HepG2 (cell line): ENCODE measurements at regions not wholly inside any gene's neighbourhood (a gene's known extent, or its start where the extent isn't known, plus 50 kb on each side); places are given as distances from the start of the nearest gene placed in this dataset.

ENCODE experiments used
- ATAC-seq: fragments of 200-7000 bp; cut with Tn5 transposase; 3 replicates; pipeline ENCODE4 v1.9.1; 2020; ENCODE audit warnings: mild to moderate bottlenecking, moderate library complexity
- BruUV-seq: library from RNA; stranded (reverse); fragments of 400-500 nt; replicated peaks from 2 replicates; lab custom pipeline; 2021; lab: Mats Ljungman, UMichigan
- CTCF ChIA-PET: fragments of 300-600 bp; formaldehyde crosslinking; extraction: SDS; loops from one replicate; lab custom pipeline; 2021; ENCODE audit warnings: low total read pairs, inconsistent platforms, low intra/inter-chr PET ratio; lab: Yijun Ruan, JAX
- POLR2A ChIA-PET: fragments of 350-600 bp; sonication (Branson Sonifier 250); formaldehyde crosslinking; loops from one replicate; lab custom pipeline; 2020; ENCODE audit warnings: antibody characterized with exemption, inconsistent platforms; lab: Yijun Ruan, JAX
- DNase-seq: peaks from one replicate; pipeline ENCODE4 v3.0.0-alpha.2; 2015; ENCODE audit warnings: low spot score
- FAIRE-seq: peaks from 3 replicates; lab custom pipeline; 2011; peaks lifted over from hg19 to GRCh38; lab: Jason Lieb, UNC
- H2AFZ ChIP-seq: one replicate; pipeline ENCODE4 v1.6.1; 2011; ENCODE audit warnings: low read length, inconsistent platforms
- H3K27ac ChIP-seq: fragments of 300-600 bp; 3 replicates; pipeline ENCODE4 v1.8.0; 2011; ENCODE audit warnings: mixed run types, mild to moderate bottlenecking, mixed read lengths, low read length, inconsistent platforms; ENCODE audit not compliant: insufficient read depth; ENCODE audit errors: extremely low read length
- H3K27me3 ChIP-seq, 2 experiments: fragments of 200-600 bp in 1 of 2; 2 replicates in 1 of 2; 3 replicates in 1 of 2; pipeline versions ENCODE4 v1.6.0 to v1.8.0; 2011; ENCODE audit warnings: low read length in 2 of 2, mild to moderate bottlenecking in 2 of 2, moderate library complexity in 2 of 2, inconsistent platforms in 1 of 2; ENCODE audit not compliant: insufficient read depth in 2 of 2, control insufficient read depth in 1 of 2
- H3K36me3 ChIP-seq, 2 experiments: fragments of 200-600 bp in 1 of 2; replicated peaks in 1 of 2; 2 replicates in 1 of 2; 3 replicates in 1 of 2; pipeline versions ENCODE4 v1.5.1 to v1.8.0; 2011; ENCODE audit warnings: low read length in 2 of 2, inconsistent platforms in 1 of 2; ENCODE audit not compliant: insufficient read depth in 2 of 2, control insufficient read depth in 1 of 2
- H3K4me1 ChIP-seq: 2 replicates; pipeline ENCODE4 v1.5.1; 2012; ENCODE audit warnings: low read length, inconsistent platforms; ENCODE audit not compliant: insufficient read depth
- H3K4me2 ChIP-seq: 2 replicates; pipeline ENCODE4 v1.6.0; 2011; ENCODE audit warnings: low read depth, low read length, inconsistent platforms
- H3K4me3 ChIP-seq, 3 experiments: fragments of 200-600 bp in 1 of 3; sonication (generic), shearing (Covaris generic) in 1 of 3; replicated peaks in 1 of 3; 2 replicates each; pipeline ENCODE4 v1.5.1; 2011 to 2016; ENCODE audit warnings: low read length in 3 of 3, inconsistent platforms in 2 of 3, low read depth in 2 of 3, mild to moderate bottlenecking in 2 of 3, control low read depth in 1 of 3, mixed read lengths in 1 of 3; ENCODE audit not compliant: insufficient read depth in 1 of 3
- H3K79me2 ChIP-seq: one replicate; pipeline ENCODE4 v1.6.1; 2011; ENCODE audit warnings: low read length, inconsistent platforms; ENCODE audit not compliant: insufficient read depth
- H3K9ac ChIP-seq: 2 replicates; pipeline ENCODE4 v1.6.0; 2011; ENCODE audit warnings: mild to moderate bottlenecking, low read depth, low read length, inconsistent platforms; ENCODE audit not compliant: insufficient read depth
- H3K9me3 ChIP-seq: 2 replicates; pipeline ENCODE4 v1.5.1; 2012; ENCODE audit warnings: mild to moderate bottlenecking, low read length
- H4K20me1 ChIP-seq: 2 replicates; pipeline ENCODE4 v1.6.0; 2011; ENCODE audit warnings: inconsistent platforms, mild to moderate bottlenecking, low read length, moderate library complexity; ENCODE audit not compliant: insufficient read depth
- ARHGAP35 ChIP-seq: sonication (generic); formaldehyde crosslinking; IDR thresholded peaks from 2 replicates; pipeline ENCODE4 v1.9.0; 2022; ENCODE audit warnings: mild to moderate bottlenecking, inconsistent platforms, moderate library complexity, missing genetic modification reagents, borderline replicate concordance
- CENPX ChIP-seq: sonication (generic); formaldehyde crosslinking; IDR thresholded peaks from 2 replicates; pipeline ENCODE4 v1.9.0; 2021; ENCODE audit warnings: mild to moderate bottlenecking, missing genetic modification reagents, moderate library complexity
- EZH2 ChIP-seq: conservative IDR thresholded peaks from 2 replicates; pipeline ENCODE4 v1.6.1; 2012; ENCODE audit warnings: mild to moderate bottlenecking, low read depth, low read length, moderate library complexity
- JARID2 ChIP-seq: sonication (generic); formaldehyde crosslinking; IDR thresholded peaks from 2 replicates; pipeline ENCODE4 v1.8.1; 2023; ENCODE audit warnings: missing genetic modification reagents, inconsistent platforms; ENCODE audit not compliant: insufficient replicate concordance
- LCORL ChIP-seq, 2 experiments: fragments of 450-650 bp in 1 of 2; sonication (generic) in 1 of 2; formaldehyde crosslinking in 1 of 2; IDR thresholded peaks; 2 replicates each; pipeline versions ENCODE4 v1.5.0 to v1.6.1; 2017 to 2020; ENCODE audit warnings: antibody characterized with exemption in 1 of 2, missing genetic modification reagents in 1 of 2
- MLLT10 ChIP-seq: sonication (generic); formaldehyde crosslinking; IDR thresholded peaks from 2 replicates; pipeline ENCODE4 v1.4.0; 2020; ENCODE audit warnings: missing genetic modification reagents
- RBM39 ChIP-seq: fragments of 200-400 bp; formaldehyde crosslinking; IDR thresholded peaks from one replicate; pipeline ENCODE4 v1.6.1; 2018; ENCODE audit warnings: antibody characterized with exemption, mild to moderate bottlenecking, low read depth, low read length; ENCODE audit not compliant: poor library complexity, severe bottlenecking
- TAF1 ChIP-seq: sonication (generic); formaldehyde crosslinking; IDR thresholded peaks from 2 replicates; pipeline ENCODE4 v1.4.0; 2020; ENCODE audit warnings: missing genetic modification reagents
- USF2 ChIP-seq, 2 experiments: sonication (generic) in 1 of 2; formaldehyde crosslinking in 1 of 2; IDR thresholded peaks; 2 replicates each; pipeline versions ENCODE4 v1.5.1 to v1.6.1; 2011 to 2020; ENCODE audit warnings: borderline replicate concordance in 1 of 2, low read depth in 1 of 2, low read length in 1 of 2, mild to moderate bottlenecking in 1 of 2, missing genetic modification reagents in 1 of 2, moderate library complexity in 1 of 2
- ZBTB14 ChIP-seq: sonication (generic); formaldehyde crosslinking; IDR thresholded peaks from 2 replicates; pipeline ENCODE4 v1.4.0; 2020; ENCODE audit warnings: missing genetic modification reagents
- ZBTB4 ChIP-seq: sonication (generic); formaldehyde crosslinking; IDR thresholded peaks from 2 replicates; pipeline ENCODE4 v1.4.0; 2020; ENCODE audit warnings: missing genetic modification reagents, mild to moderate bottlenecking, borderline replicate concordance
- ZNF207 ChIP-seq: fragments of 450-650 bp; IDR thresholded peaks from 2 replicates; pipeline ENCODE4 v1.6.1; 2016; ENCODE audit warnings: antibody characterized with exemption, borderline replicate concordance
- ZNF335 ChIP-seq: sonication (generic); formaldehyde crosslinking; IDR thresholded peaks from 2 replicates; pipeline ENCODE4 v1.4.0; 2020; ENCODE audit warnings: missing genetic modification reagents
- ZNF414 ChIP-seq: sonication (generic); formaldehyde crosslinking; IDR thresholded peaks from 2 replicates; pipeline ENCODE4 v1.5.0; 2020; ENCODE audit warnings: missing genetic modification reagents
- ZNF557 ChIP-seq: sonication (generic); formaldehyde crosslinking; IDR thresholded peaks from 2 replicates; pipeline ENCODE4 v1.4.0; 2020; ENCODE audit warnings: missing genetic modification reagents
- ZNF619 ChIP-seq: sonication (generic); formaldehyde crosslinking; IDR thresholded peaks from 2 replicates; pipeline ENCODE4 v1.4.0; 2020; ENCODE audit warnings: mild to moderate bottlenecking, missing genetic modification reagents
- WGBS: methylation state at CpG from one replicate; pipeline ENCODE4 v1.1.6; 2017; ENCODE audit warnings: low lambda C conversion rate; 5-methylcytosine and 5-hydroxymethylcytosine counted together
- in situ Hi-C: cut with HindIII; loops from 2 replicates; pipeline ENCODE4 v1.10.0; 2017; ENCODE audit warnings: low pct_unique_long_range_greater_than_20kb; ENCODE audit not compliant: extremely low pct_ligation_motif_present
- intact Hi-C: fragments of 100-400 bp; cut with micrococcal nuclease; formaldehyde crosslinking; loops from one replicate; pipeline ENCODE4 v1.10.0; 2022; ENCODE audit not compliant: unreplicated experiment

GRCh38 chr3:80244390-80244789 is 476.6 kb upstream of the ROBO1 start (continued):
- TF ChIP-seq CENPX (CRISPR knock-in tag), result no peak
- no peak for TF ChIP-seq ZBTB4 (CRISPR knock-in tag)
- no peak for TF ChIP-seq ZBTB14 (CRISPR knock-in tag)

- H3K27ac ChIP-seq, result no peak overlapping the region
- intact Hi-C loops, result no loop called here
- H4K20me1 ChIP-seq, result no peaks in the 10 kb centered on the region
- BruUV-seq, result no TSS peak
- H3K9me3 ChIP-seq, result no peaks in the 10 kb centered on the region
- no peak overlapping the region for H3K4me2 ChIP-seq
- no peak for FAIRE-seq
- no peak overlapping the region for H3K4me3 ChIP-seq
- H3K79me2 ChIP-seq, result no peaks in the 10 kb centered on the region
- H3K4me1 ChIP-seq, result no peaks in the 10 kb centered on the region
- H2AFZ ChIP-seq, result no peak overlapping the region
- no peaks in the 10 kb centered on the region for H3K27me3 ChIP-seq
- no peak for ATAC-seq
- DNase-seq, result no peak
- H3K9ac ChIP-seq, result no peak overlapping the region
- CTCF ChIA-PET, result no interaction called here
- in situ Hi-C loops, result no loop called here
- WGBS, result 0% methylated on average over 1 of the region's 1 CpG
- H3K36me3 ChIP-seq, result no peaks in the 10 kb centered on the region
- POLR2A ChIA-PET, result no interaction called here
- TF ChIP-seq ZNF414 (CRISPR knock-in tag), result no peak
- no peak for TF ChIP-seq ZNF207
- TF ChIP-seq ZNF619 (CRISPR knock-in tag), result no peak
- TF ChIP-seq JARID2 (CRISPR knock-in tag), result no peak
- no peak for TF ChIP-seq MLLT10
- no peak for TF ChIP-seq EZH2
- TF ChIP-seq USF2 (IDR thresholded peaks at IDR 0.05; ENCODE audit: low read depth, low read length), result no peak
- no peak for TF ChIP-seq USF2 (CRISPR knock-in tag; IDR thresholded peaks at IDR 0.05; ENCODE audit: borderline replicate concordance)
- TF ChIP-seq ZNF335 (CRISPR knock-in tag), result no peak
- no peak for TF ChIP-seq ARHGAP35 (CRISPR knock-in tag)
- TF ChIP-seq LCORL (IDR thresholded peaks at IDR 0.05), result no peak
- no peak for TF ChIP-seq LCORL (CRISPR knock-in tag; IDR thresholded peaks at IDR 0.05)
- no peak for TF ChIP-seq TAF1 (CRISPR knock-in tag)
- TF ChIP-seq ZNF557 (CRISPR knock-in tag), result no peak
- TF ChIP-seq RBM39, result no peak
These were observed 474.0 kb upstream of the ROBO1 start for GRCh38 chr3:80241791-80242190.
